Hypothalamus (tissue), 51 donors: ENCODE measurements at regions not wholly inside any gene's neighbourhood (a gene's known extent, or its start where the extent isn't known, plus 50 kb on each side); places are given as distances from the start of the nearest gene placed in this dataset.

ENCODE experiments used
- DNase-seq, 51 donors: peaks; one replicate each; lab custom pipeline; 2025; lab: John Stamatoyannopoulos, UW

- DNase-seq = peak in 10 of 51 donors; percentile 22 to 82 (median 34)
These were observed 160.8 kb upstream of the ANK2 start for GRCh38 chr4:112888622-112889021.

GRCh38 chr4:112889199-112889598, 160.3 kb upstream of the ANK2 start:
- DNase-seq = peak in 1 of 51 donors; percentile 27

GRCh38 chr4:112889619-112890527, 159.6 kb upstream of the ANK2 start:
- peak in 2 of 51 donors; percentile 32 to 58 for DNase-seq

GRCh38 chr4:112894480-112894879, 155.0 kb upstream of the ANK2 start:
- DNase-seq = no peak

GRCh38 chr4:112894951-112895350, 154.5 kb upstream of the ANK2 start:
- DNase-seq = no peak

- DNase-seq = peak in 34 of 51 donors; percentile 5 to 80 (median 35)
These were observed 153.4 kb upstream of the ANK2 start for GRCh38 chr4:112895811-112896608.

GRCh38 chr4:112896609-112897190, 152.8 kb upstream of the ANK2 start:
- peak in 4 of 51 donors; percentile 16 to 75 (median 34) for DNase-seq

GRCh38 chr4:112897543-112897942, 151.9 kb upstream of the ANK2 start:
- DNase-seq = peak in 2 of 51 donors; percentile 20 to 61

GRCh38 chr4:112898357-112899141, 150.9 kb upstream of the ANK2 start:
- peak in 1 of 51 donors; percentile 26 for DNase-seq

GRCh38 chr4:112900416-112900815, 149.0 kb upstream of the ANK2 start:
- DNase-seq = no peak

- DNase-seq = peak in 3 of 51 donors; percentile 12 to 74 (median 35)
These were observed 147.5 kb upstream of the ANK2 start for GRCh38 chr4:112901962-112902411.

- no peak for DNase-seq
These were observed 143.7 kb upstream of the ANK2 start for GRCh38 chr4:112905728-112906127.

- DNase-seq = no peak
These were observed 140.9 kb upstream of the ANK2 start for GRCh38 chr4:112908511-112908910.

GRCh38 chr4:112910109-112910736, 139.2 kb upstream of the ANK2 start:
- peak in 12 of 51 donors; percentile 5 to 86 (median 18) for DNase-seq

- no peak for DNase-seq
These were observed 132.6 kb upstream of the ANK2 start for GRCh38 chr4:112916868-112917267.

GRCh38 chr4:112923516-112923915, 125.9 kb upstream of the ANK2 start:
- no peak for DNase-seq

- DNase-seq = no peak
These were observed 122.6 kb upstream of the ANK2 start for GRCh38 chr4:112926819-112927218.

- DNase-seq = no peak
These were observed 121.9 kb upstream of the ANK2 start for GRCh38 chr4:112927544-112927943.

GRCh38 chr4:112931001-112931400, 118.5 kb upstream of the ANK2 start:
- DNase-seq = no peak

- DNase-seq = no peak
These were observed 115.7 kb upstream of the ANK2 start for GRCh38 chr4:112933790-112934189.
